Activated CD8-positive, alpha-beta T cell treated with anti-CD3 and anti-CD28 coated beads, Interleukin-2, amount 10 ng/mL, durations not matched to agents 7 days and 5 days (primary cell): ENCODE measurements at regions not wholly inside any gene's neighbourhood (a gene's known extent, or its start where the extent isn't known, plus 50 kb on each side); places are given as distances from the start of the nearest gene placed in this dataset.

Experiments used
- ATAC-seq: fragments of 150-1000 bp; cut with Tn5 transposase; one replicate; pipeline ENCODE4 v1.10.0; 2021; ENCODE audit warnings: moderate library complexity
- CTCF ChIA-PET: fragments of 350-600 bp; sonication (Branson Sonifier 250); formaldehyde crosslinking; loops from one replicate; lab custom pipeline; 2021; ENCODE audit warnings: antibody characterized with exemption; lab: Charles Lee
- POLR2A ChIA-PET: fragments of 350-600 bp; sonication (Branson Sonifier 250); formaldehyde crosslinking; loops from one replicate; lab custom pipeline; 2021; ENCODE audit warnings: antibody characterized with exemption; lab: Charles Lee
- DNase-seq: peaks from one replicate; pipeline ENCODE4 v3.0.0-alpha.2; 2020
- H3K27ac Mint-ChIP-seq: one replicate; pipeline ENCODE4 v1.8.0; 2021; ENCODE audit warnings: mild to moderate bottlenecking, mixed read lengths
- H3K27me3 Mint-ChIP-seq: one replicate; pipeline ENCODE4 v1.8.0; 2021; ENCODE audit warnings: low read depth, mixed read lengths
- H3K36me3 Mint-ChIP-seq: one replicate; pipeline ENCODE4 v1.8.0; 2021; ENCODE audit warnings: low read depth, mixed read lengths
- H3K4me1 Mint-ChIP-seq: one replicate; pipeline ENCODE4 v1.8.0; 2021; ENCODE audit warnings: low read depth, mixed read lengths
- H3K4me3 Mint-ChIP-seq: one replicate; pipeline ENCODE4 v1.8.0; 2021; ENCODE audit warnings: mild to moderate bottlenecking, mixed read lengths
- H3K9me3 Mint-ChIP-seq: one replicate; pipeline ENCODE4 v1.8.0; 2022; ENCODE audit warnings: mixed read lengths; ENCODE audit not compliant: insufficient read depth

- POLR2A ChIA-PET = no interaction called here
- no peak for ATAC-seq
- no peak for DNase-seq
- Mint-ChIP-seq H3K27me3 (peaks cover 27% of the 10 kb centered on the region), H3K36me3 (no peaks in the 10 kb centered on the region), H3K4me1 (peaks cover 24% of the 10 kb centered on the region), H3K9me3 (no peaks in the 10 kb centered on the region), H3K4me3 (no peak overlapping the region), H3K27ac (no peak overlapping the region)
- CTCF ChIA-PET = interaction anchor here (1.4 kb wide), 1 partner anchor 22 kb away, joined by 4 read pairs; no protein-coding TSS in a partner anchor
Observed at GRCh38 chr5:139743804-139744203, 51.8 kb upstream of the PSD2 start.

DNA sequence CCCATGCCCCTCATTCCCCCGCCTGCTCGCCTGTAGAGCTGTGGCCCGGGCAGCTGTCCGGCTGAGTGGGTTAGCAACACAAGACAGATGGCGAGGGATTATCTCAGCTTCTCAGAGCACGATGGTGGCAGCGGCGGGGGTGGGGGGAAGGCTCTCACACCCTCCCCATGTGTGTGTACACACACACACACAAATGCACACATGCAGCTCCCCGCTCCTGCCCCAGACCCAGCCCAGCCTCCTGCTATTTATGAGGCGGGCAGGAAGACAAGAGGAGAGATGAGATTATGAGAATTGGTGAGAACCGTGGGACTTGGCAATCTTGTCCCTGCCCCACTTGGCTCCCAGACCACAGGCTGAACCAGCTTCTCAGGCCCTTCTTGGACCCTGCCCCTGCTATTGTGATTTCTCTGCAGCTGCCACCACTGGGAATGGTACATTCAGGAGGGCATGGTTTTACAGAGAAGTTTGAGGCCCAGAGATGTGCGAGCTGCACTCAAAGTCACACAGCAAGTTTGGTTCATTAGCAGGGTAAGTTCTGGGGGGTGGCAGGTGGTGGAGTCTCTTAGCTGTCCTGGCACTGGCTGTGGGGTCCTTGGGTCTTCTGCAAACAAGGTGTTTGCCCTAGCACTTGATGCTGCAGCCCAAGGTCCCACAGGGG lies 51.0 kb upstream of the PSD2 start:
- Mint-ChIP-seq H3K9me3 (no peaks in the 10 kb centered on the region), H3K4me1 (peaks cover 24% of the 10 kb centered on the region), H3K4me3 (no peak overlapping the region), H3K27ac (no peak overlapping the region), H3K27me3 (peaks cover 32% of the 10 kb centered on the region), H3K36me3 (no peaks in the 10 kb centered on the region)
- ATAC-seq (no peak), DNase-seq (no peak)
- ChIA-PET POLR2A (no interaction called here), CTCF (interaction anchor here (0.6 to 3.7 kb wide), 3 partner anchors 11 to 21 kb away, joined by 3 to 25 read pairs (median 4); no protein-coding TSS in a partner anchor)

GRCh38 chr5:139745132-139745799 lies 50.3 kb upstream of the PSD2 start:
- Mint-ChIP-seq H3K36me3 (no peaks in the 10 kb centered on the region), H3K4me3 (no peak overlapping the region), H3K27ac (no peak overlapping the region), H3K4me1 (peaks cover 24% of the 10 kb centered on the region), H3K27me3 (peaks cover 34% of the 10 kb centered on the region), H3K9me3 (no peaks in the 10 kb centered on the region)
- ATAC-seq (no peak), DNase-seq (no peak)
- ChIA-PET CTCF (interaction anchor here (0.6 to 3.7 kb wide), 2 partner anchors 10 to 21 kb away, joined by 3 to 25 read pairs; no protein-coding TSS in a partner anchor), POLR2A (no interaction called here)

GRCh38 chr5:139745800-139746690 lies 49.6 kb upstream of the PSD2 start:
- ChIA-PET CTCF (interaction anchor here (0.9 to 3.7 kb wide), 2 partner anchors 20 to 114 kb away, joined by 3 to 25 read pairs; no protein-coding TSS in a partner anchor), POLR2A (interaction anchor here (0.6 to 1.4 kb wide), 3 partner anchors 35 to 363 kb away, joined by 3 to 4 read pairs (median 3); no protein-coding TSS in a partner anchor)
- H3K27me3 Mint-ChIP-seq = peaks cover 36% of the 10 kb centered on the region
- peak overlapping the region; percentile 69 for H3K4me3 Mint-ChIP-seq
- peak; percentile 42 for ATAC-seq
- H3K36me3 Mint-ChIP-seq = no peaks in the 10 kb centered on the region
- H3K4me1 Mint-ChIP-seq = peaks cover 24% of the 10 kb centered on the region
- no peak overlapping the region for H3K27ac Mint-ChIP-seq
- no peaks in the 10 kb centered on the region for H3K9me3 Mint-ChIP-seq
- DNase-seq = peak; percentile 48
